TTC549 (cell line): ENCODE measurements at regions not wholly inside any gene's neighbourhood (a gene's known extent, or its start where the extent isn't known, plus 50 kb on each side); places are given as distances from the start of the nearest gene placed in this dataset.
"Not testable (repeated sequence)": the region's sequence is repeated elsewhere in the genome, so short reads cannot be mapped to it uniquely, and the experiment has no call there.

Experiments
- FAIRE-seq: peaks from 2 replicates; lab custom pipeline; 2012; peaks lifted over from hg19 to GRCh38; lab: Jason Lieb, UNC

DNA sequence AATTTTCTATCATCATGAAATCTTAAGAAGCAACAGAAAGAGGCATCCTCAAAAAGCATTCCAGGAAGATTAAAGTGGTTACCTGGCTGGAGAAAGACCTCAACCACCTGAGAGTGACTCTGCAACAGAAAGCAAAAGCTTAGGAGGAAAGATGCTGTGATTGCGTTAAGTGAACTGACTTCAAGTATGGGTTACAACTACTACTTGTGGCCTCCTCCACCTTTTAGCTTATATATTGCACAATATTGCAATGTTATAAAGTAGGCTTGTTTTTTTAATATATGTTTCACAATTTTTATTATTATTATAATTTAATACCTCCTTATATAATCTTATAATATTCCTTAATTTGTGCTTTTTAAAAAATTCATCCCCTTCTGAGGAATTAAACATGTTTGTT is 1407.5 kb downstream of the KCNT2 start:
- no peak for FAIRE-seq

GRCh38 chr1:195197116-195197515 is 1411.1 kb downstream of the KCNT2 start:
- FAIRE-seq, result no peak

DNA sequence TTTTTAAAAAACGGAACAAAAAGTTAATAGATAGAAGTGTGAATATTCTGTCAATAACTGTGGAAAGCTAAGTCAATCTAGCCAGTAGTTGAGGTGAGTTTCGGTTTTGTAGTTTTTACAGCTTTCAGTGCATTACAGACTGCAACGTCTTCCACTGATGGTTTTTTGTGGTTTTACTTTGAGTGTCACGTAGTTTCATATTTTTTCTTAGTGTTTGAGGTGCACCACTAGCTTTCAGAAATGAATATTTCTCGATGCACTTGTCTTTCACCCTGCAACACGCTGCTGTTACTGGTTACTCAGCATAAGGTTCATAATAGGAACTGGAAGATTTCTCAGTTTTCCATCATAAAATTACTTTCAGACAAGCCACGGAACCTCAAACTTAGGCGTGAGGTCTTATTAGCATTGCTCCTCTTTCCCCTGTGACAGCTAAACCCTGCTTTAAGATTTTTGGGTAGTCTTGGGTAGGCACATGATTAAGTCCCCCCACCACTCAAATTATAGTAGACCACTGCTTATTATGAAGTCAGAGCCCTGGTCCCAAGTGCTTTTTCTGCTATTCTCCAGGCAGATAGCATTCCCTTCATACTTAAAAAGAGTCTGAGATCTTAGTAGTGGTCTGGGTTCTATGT is 1412.7 kb downstream of the KCNT2 start:
- no peak for FAIRE-seq

DNA sequence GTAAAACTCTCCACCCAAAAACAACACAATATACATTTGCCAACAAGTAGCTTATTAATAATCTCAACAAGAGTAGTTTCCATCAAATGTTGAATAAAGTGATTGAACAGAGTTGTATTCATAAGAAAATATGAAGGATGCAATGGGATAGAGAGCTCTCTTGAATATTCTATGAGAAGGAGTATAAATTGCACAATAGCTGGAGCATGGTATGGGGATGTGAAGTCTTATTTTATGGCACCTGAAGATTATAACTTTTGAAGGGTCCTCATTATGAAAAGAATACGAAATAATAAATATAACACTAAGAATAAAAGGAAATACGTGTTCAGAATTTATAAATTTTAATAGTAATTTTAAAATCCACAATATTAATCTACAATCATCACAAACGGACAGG is 1415.1 kb downstream of the KCNT2 start:
- no peak for FAIRE-seq

DNA sequence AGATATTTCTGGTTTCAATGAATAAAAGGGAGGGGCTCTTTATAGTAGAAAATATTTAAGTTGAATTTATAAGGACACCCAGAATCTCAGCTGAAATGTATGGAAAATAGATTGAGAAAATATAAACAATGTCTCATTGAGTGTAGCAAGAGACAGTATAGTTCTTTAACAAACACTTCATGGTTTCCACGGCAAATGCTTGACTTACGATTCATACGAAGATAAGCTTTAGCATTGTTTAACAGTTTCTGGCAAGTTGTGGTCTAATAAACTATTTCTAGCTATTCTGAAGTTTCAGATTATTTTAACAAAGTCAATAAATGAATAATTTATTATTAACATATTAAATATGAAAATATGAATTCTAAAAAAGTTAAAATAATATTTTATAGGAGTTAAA is 1419.4 kb downstream of the KCNT2 start:
- FAIRE-seq, result peak; percentile 84

- FAIRE-seq, result no peak
Measured at GRCh38 chr1:195186544-195186943, 1421.7 kb downstream of the KCNT2 start.

GRCh38 chr1:195185736-195186135 is 1422.5 kb downstream of the KCNT2 start:
- FAIRE-seq, result no peak

DNA sequence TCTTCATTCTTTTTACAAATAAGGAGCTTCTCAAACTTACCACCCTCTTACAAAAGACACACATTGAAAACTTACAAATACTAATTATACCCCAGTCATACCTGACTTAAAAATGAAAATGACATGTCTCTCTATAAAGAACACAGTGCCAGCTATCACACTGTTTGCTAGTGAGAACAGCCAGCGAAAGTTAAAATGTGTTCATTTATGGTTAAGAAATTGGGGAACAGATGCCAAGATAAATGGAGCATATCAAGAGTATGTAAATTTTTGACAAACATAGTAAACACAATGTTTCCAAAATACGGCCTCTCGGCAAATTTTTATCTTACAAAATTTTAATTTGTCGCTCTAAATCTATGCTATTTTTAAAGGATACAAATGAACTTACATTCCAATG is 1422.9 kb downstream of the KCNT2 start:
- FAIRE-seq, result no peak

DNA sequence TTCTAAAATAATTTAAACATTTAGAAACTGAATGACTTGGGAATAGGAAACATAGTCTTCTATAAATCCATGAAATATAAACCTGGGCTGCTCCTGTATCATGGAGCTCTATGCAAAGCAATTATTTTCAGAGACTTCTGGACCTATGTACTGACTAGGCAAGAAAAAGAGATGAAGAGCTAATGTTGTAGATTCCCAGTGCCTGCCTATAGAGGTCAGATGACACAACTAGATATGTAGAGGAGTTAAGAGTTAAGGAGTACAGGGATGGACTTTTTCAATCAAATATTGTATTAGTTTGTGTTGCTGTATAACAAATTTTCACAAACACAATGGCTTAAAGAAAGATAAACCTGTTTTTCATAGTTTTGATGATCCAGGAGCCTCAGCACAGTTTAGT is 1434.5 kb downstream of the KCNT2 start:
- no peak for FAIRE-seq

DNA sequence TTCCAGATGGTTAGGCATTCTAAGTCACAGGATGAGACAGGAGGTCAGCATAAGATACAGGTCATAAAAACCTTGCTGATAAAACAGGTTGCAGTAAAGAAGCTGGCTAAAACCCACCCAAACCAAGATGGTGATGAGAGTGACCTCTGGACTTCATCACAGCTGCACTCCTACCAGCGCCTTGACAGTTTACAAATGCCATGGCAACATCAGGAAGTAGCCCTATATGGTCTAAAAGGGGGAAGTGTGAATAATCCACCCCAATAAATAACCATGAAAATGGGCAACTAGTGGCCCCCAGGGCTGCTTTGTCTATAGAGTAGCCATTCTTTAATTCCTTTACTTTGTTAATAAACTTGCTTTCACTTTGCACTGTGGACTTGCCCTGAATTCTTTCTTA is 1448.4 kb downstream of the KCNT2 start:
- FAIRE-seq, result not testable (repeated sequence)

GRCh38 chr1:195158091-195158490 is 1450.1 kb downstream of the KCNT2 start:
- FAIRE-seq, result no peak

- FAIRE-seq, result peak; percentile 69
Measured at GRCh38 chr1:195153107-195153506, 1455.1 kb downstream of the KCNT2 start.

DNA sequence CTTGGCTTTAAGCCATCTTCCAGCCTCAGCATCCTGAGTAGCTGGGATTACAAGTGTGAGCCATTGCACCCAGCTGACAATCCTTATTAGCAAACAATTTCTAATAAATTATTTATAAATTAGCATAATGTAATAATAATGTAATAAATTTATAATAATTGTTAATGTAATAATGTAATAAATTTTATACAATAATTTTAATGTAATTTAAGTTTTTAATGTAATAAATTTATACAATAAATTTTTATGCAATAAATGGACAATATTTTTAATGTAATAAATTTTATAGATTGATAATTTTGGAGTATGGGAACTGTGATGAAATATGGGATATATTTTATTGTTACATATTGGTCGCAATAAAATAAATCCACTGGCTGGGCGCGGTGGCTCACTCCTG is 1457.5 kb downstream of the KCNT2 start:
- peak; percentile 97 for FAIRE-seq

DNA sequence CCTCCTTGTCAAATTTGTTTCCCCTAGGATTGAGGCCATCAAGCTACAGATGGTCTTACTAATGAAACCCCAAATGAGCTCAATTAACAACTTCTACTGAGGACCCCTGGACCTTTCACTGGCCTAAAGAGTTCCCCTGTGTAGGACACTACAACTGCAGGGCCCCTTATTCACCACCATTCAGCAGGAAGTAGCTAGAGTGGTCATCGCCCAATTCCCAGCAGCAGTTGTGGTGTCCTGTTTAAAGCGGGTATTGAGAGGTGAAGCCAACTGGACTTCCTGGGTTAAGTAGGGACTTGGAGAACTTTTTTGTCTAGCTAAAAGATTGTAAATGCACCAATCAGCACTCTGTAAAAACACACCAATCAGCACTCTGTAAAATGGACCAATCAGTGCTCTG is 1466.9 kb downstream of the KCNT2 start:
- no peak for FAIRE-seq

DNA sequence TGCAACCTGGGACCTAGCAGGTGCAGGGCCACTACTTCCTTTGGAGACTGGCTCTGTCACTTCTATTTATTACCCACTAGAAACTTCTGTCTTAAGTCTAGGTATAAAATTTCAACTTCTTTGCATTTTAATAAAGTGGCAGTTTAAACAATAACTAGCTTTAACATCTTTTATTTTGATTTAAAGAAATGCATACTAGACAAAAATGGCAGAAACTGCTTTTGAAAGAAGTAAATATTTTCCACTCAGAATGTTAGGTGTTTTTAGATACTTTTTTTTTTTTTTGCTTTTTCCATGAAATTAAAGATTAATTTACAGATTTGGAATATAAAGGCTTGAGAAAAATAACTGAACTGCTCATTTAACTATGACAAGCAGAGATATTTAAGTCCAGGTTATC is 1477.6 kb downstream of the KCNT2 start:
- peak; percentile 60 for FAIRE-seq

GRCh38 chr1:195122497-195122896 is 1485.7 kb downstream of the KCNT2 start:
- FAIRE-seq, result no peak

- no peak for FAIRE-seq
Measured at GRCh38 chr1:195113471-195113870, 1494.8 kb downstream of the KCNT2 start.

DNA sequence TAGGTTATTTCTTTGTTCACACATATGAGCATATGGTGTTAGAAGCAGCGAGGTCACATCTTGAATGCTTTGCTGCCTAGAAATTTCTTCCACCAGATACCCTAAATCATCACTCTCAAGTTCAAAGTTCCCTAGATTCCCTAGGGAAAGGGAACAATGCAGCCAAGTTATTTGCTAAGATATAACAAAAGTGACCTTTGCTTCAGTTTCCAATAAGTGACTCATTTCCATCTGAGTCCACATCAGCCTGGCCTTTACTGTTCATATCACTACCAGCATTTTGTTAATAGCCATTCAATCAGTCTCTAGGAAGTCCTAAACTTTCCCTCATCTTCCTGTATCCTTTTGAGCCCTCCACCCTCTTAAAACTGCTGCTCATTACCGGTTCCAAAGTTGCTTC is 1502.5 kb downstream of the KCNT2 start:
- FAIRE-seq, result no peak

- FAIRE-seq, result no peak
Measured at GRCh38 chr1:195105281-195105680, 1503.0 kb downstream of the KCNT2 start.

GRCh38 chr1:195097316-195097715 is 1510.9 kb downstream of the KCNT2 start:
- FAIRE-seq, result no peak

DNA sequence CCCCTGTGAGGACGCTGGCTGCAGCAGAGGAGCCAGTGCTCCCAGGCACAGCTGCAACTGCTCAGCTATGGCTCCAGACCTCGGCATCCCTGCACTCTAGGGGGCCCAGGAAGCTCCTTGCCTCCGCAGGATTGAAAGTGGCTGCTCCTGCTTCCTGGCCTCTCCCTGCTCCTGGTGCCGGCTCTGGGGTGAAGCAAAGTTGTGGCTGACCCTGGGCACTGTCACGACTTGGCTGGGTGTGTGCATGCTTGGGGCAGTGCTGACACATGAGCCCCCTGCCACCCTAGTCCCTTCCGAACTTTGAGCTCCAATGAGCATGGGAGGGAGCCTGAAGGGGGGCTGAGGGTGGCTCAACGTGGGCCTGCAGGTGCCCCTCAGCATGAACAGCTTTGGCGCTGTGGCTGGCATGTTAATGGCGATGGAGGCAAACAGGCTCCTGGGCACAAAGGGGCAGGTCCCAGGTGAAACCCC is 1512.2 kb downstream of the KCNT2 start:
- FAIRE-seq, result no peak

GRCh38 chr1:195085196-195085595 is 1523.0 kb downstream of the KCNT2 start:
- FAIRE-seq, result no peak

DNA sequence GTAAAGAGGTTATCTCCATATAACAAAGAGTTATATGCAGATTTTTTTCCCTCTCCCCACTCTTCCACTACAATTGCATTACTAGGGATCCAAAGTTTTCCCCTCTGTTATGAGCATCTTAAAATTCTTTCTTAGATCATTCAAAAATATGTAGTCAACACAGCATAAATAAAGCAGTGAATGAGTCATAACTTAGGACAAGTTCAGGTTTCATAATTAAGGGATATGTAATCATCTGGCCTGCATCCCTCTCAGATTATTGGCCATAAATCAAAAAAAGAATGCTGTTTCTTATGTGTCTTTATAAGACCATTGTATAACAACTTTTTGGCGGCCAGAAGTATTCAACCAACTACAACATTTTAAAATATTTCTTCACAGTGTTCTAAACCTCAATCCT is 1526.1 kb downstream of the KCNT2 start:
- FAIRE-seq, result no peak

DNA sequence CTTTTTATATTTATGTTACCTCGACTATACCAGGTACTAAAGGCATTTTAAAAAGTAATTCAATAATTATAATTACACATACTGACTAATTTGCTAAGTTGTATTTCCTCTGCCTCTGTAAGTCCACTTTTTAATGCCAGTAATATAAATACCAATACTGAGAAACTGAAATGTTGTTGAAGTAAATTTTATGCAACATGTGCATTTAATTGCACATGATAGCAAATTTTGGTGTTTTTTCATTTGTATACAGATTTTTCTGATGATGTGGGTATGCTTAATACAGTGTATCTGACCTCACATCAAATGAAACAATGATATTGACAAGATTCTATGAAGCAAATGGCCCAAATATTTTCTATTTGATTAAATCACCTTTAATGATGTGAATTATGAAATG is 1531.6 kb downstream of the KCNT2 start:
- no peak for FAIRE-seq

GRCh38 chr1:195075973-195076372 is 1532.3 kb downstream of the KCNT2 start:
- no peak for FAIRE-seq
